CD14-positive monocyte (primary cell): ENCODE measurements at regions not wholly inside any gene's neighbourhood (a gene's known extent, or its start where the extent isn't known, plus 50 kb on each side); places are given as distances from the start of the nearest gene placed in this dataset.

Source experiments
- DNase-seq, 3 donors: peaks; one replicate each; pipeline ENCODE4 v3.0.0-alpha.2; 2011 to 2022
- H2AFZ ChIP-seq: 2 replicates; pipeline ENCODE4 v1.6.0; 2012; ENCODE audit warnings: mild to moderate bottlenecking, low read depth, low read length, inconsistent platforms; ENCODE audit not compliant: insufficient read depth, poor library complexity, severe bottlenecking
- H3K27ac ChIP-seq, 2 donors: 1 replicate in 1 of 2; 2 replicates in 1 of 2; pipeline ENCODE4 v1.5.1; 2012 to 2013; ENCODE audit warnings: low read length in 2 of 2, control low read depth in 1 of 2, inconsistent platforms in 1 of 2, low read depth in 1 of 2, mild to moderate bottlenecking in 1 of 2
- H3K27me3 ChIP-seq, 2 donors: one replicate each; pipeline versions ENCODE4 v1.6.0 to v1.6.1; 2011 to 2013; ENCODE audit warnings: low read length in 2 of 2; ENCODE audit not compliant: control insufficient read depth in 2 of 2, insufficient read depth in 2 of 2
- H3K36me3 ChIP-seq, 2 donors: replicated peaks in 1 of 2; 1 replicate in 1 of 2; 2 replicates in 1 of 2; pipeline versions ENCODE4 v1.5.1 to v1.6.1; 2012 to 2013; ENCODE audit warnings: low read length in 2 of 2, control low read depth in 1 of 2, inconsistent platforms in 1 of 2, mild to moderate bottlenecking in 1 of 2; ENCODE audit not compliant: insufficient read depth in 2 of 2, control insufficient read depth in 1 of 2
- H3K4me1 ChIP-seq, 2 donors: 1 replicate in 1 of 2; 2 replicates in 1 of 2; pipeline versions ENCODE4 v1.5.1 to v1.6.1; 2012 to 2013; ENCODE audit warnings: low read length in 2 of 2, control low read depth in 1 of 2, inconsistent platforms in 1 of 2, mild to moderate bottlenecking in 1 of 2, moderate library complexity in 1 of 2; ENCODE audit not compliant: insufficient read depth in 2 of 2, control insufficient read depth in 1 of 2
- H3K4me2 ChIP-seq: replicated peaks from 2 replicates; pipeline ENCODE3; 2012; ENCODE audit warnings: low read length, moderate library complexity, mild to moderate bottlenecking; ENCODE audit not compliant: poor library complexity, severe bottlenecking; ENCODE audit errors: extremely low read depth
- H3K4me3 ChIP-seq, 3 experiments: fragments of 200-600 bp in 1 of 3; sonication (generic) in 1 of 3; replicated peaks in 1 of 3; 1 replicate in 2 of 3; 2 replicates in 1 of 3; pipeline ENCODE4 v1.5.1; 2011 to 2013; ENCODE audit warnings: low read length in 3 of 3, mild to moderate bottlenecking in 3 of 3, control low read depth in 2 of 3, low read depth in 2 of 3, inconsistent platforms in 1 of 3, moderate library complexity in 1 of 3
- H3K79me2 ChIP-seq: 2 replicates; pipeline ENCODE4 v1.6.0; 2012; ENCODE audit warnings: mild to moderate bottlenecking, control low read depth, inconsistent platforms, low read length, moderate library complexity; ENCODE audit not compliant: insufficient read depth
- H3K9ac ChIP-seq: 2 replicates; pipeline ENCODE4 v1.6.0; 2017; ENCODE audit warnings: low read length, mild to moderate bottlenecking; ENCODE audit not compliant: insufficient read depth, poor library complexity, severe bottlenecking
- H3K9me3 ChIP-seq, 2 donors: replicated peaks in 1 of 2; 1 replicate in 1 of 2; 2 replicates in 1 of 2; pipeline versions ENCODE4 v1.5.1 to v1.6.1; 2012 to 2013; ENCODE audit warnings: low read length in 2 of 2, control low read depth in 1 of 2; ENCODE audit not compliant: control insufficient read depth in 1 of 2, insufficient read depth in 1 of 2
- H4K20me1 ChIP-seq: 2 replicates; pipeline ENCODE4 v1.6.0; 2012; ENCODE audit warnings: mild to moderate bottlenecking, low read length, control low read depth, moderate library complexity; ENCODE audit not compliant: insufficient read depth
- H3K27ac Mint-ChIP-seq, 7 donors: one replicate each; pipeline ENCODE4 v1.8.0; 2020; ENCODE audit warnings: mild to moderate bottlenecking in 7 of 7, mixed read lengths in 7 of 7, moderate library complexity in 6 of 7, inconsistent platforms in 2 of 7
- H3K27me3 Mint-ChIP-seq, 3 donors: one replicate each; pipeline ENCODE4 v1.8.0; 2021 to 2022; ENCODE audit warnings: low read depth in 3 of 3, mild to moderate bottlenecking in 3 of 3, mixed read lengths in 3 of 3, moderate library complexity in 3 of 3, inconsistent platforms in 1 of 3
- H3K36me3 Mint-ChIP-seq, 2 donors: one replicate each; pipeline ENCODE4 v1.8.0; 2020; ENCODE audit warnings: mixed read lengths in 2 of 2, inconsistent platforms in 1 of 2, mild to moderate bottlenecking in 1 of 2
- H3K4me1 Mint-ChIP-seq: one replicate; pipeline ENCODE4 v1.8.0; 2020; ENCODE audit warnings: mild to moderate bottlenecking, mixed read lengths
- H3K4me3 Mint-ChIP-seq, 2 donors: one replicate each; pipeline ENCODE4 v1.8.0; 2020; ENCODE audit warnings: mild to moderate bottlenecking in 2 of 2, mixed read lengths in 2 of 2, moderate library complexity in 1 of 2
- H3K9me3 Mint-ChIP-seq, 7 donors: one replicate each; pipeline ENCODE4 v1.8.0; 2020 to 2022; ENCODE audit warnings: mixed read lengths in 7 of 7, mild to moderate bottlenecking in 6 of 7, moderate library complexity in 6 of 7, inconsistent platforms in 2 of 7
- CTCF ChIP-seq: fragments of 200-600 bp; IDR thresholded peaks from one replicate; pipeline ENCODE4 v1.8.0; 2022; ENCODE audit warnings: antibody characterized with exemption, mild to moderate bottlenecking
- WGBS: methylation state at CpG from one replicate; pipeline ENCODE4 v1.1.5; 2013; ENCODE audit warnings: missing lambda C conversion rate; ENCODE audit not compliant: insufficient coverage; 5-methylcytosine and 5-hydroxymethylcytosine counted together
- intact Hi-C, 2 donors: fragments of 100-400 bp; cut with micrococcal nuclease; formaldehyde crosslinking; loops; one replicate each; pipeline versions ENCODE4 v1.15.0 to v1.15.1; 2023

GRCh38 chr4:156280686-156281085 lies 327.0 kb upstream of the CTSO start:
- H2AFZ ChIP-seq: no peak overlapping the region
- no peaks in the 10 kb centered on the region for H3K9me3 ChIP-seq
- H3K27me3 Mint-ChIP-seq: no peaks in the 10 kb centered on the region
- peaks cover 0 to 5% (median 3%) of the 10 kb centered on the region in 7 donors for H3K9me3 Mint-ChIP-seq
- WGBS: no CpG with 5 or more reads among the region's 3 CpGs
- H3K4me1 Mint-ChIP-seq: no peaks in the 10 kb centered on the region
- H4K20me1 ChIP-seq: no peaks in the 10 kb centered on the region
- H3K79me2 ChIP-seq: no peaks in the 10 kb centered on the region
- H3K27ac ChIP-seq: no peak overlapping the region
- no peak overlapping the region for H3K4me3 ChIP-seq
- H3K27ac Mint-ChIP-seq: no peak overlapping the region
- no peak for TF ChIP-seq CTCF
- H3K36me3 Mint-ChIP-seq: no peaks in the 10 kb centered on the region
- no peaks in the 10 kb centered on the region for H3K36me3 ChIP-seq
- no peak overlapping the region for H3K4me2 ChIP-seq
- H3K4me1 ChIP-seq: no peaks in the 10 kb centered on the region
- no peak overlapping the region for H3K4me3 Mint-ChIP-seq
- intact Hi-C loops: no loop called here
- DNase-seq: no peak
- H3K27me3 ChIP-seq: no peaks in the 10 kb centered on the region
- no peak overlapping the region for H3K9ac ChIP-seq

DNA sequence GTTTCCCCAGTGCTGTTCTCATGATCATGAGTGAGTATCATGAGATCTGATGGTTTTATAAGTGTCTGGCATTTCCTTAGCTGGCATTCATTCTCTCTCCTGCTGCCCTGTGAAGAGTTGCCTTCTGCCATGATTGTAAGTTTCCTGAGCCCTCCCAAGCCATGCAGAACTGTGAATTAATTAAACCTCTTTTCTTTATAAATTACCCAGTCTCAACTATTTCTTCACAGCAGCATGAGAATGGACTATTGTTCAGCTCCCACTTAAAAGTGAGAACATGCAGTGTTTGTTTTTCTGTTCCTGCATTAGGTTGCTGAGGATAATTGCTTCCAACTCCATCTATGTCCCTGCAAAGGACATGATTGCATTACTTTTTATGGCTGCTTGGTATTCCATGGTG lies 311.7 kb upstream of the CTSO start:
- no peak overlapping the region for H3K27ac Mint-ChIP-seq

More for the DNA sequence above, 311.7 kb upstream of the CTSO start:
- Mint-ChIP-seq H3K27me3 (no peaks in the 10 kb centered on the region), H3K36me3 (no peaks in the 10 kb centered on the region), H3K4me1 (no peaks in the 10 kb centered on the region), H3K9me3 (peaks cover 0 to 7% (median 2%) of the 10 kb centered on the region in 7 donors), H3K4me3 (no peak overlapping the region)
- Histone ChIP-seq H3K9ac (no peak overlapping the region), H3K4me2 (no peak overlapping the region), H3K79me2 (no peaks in the 10 kb centered on the region), H3K4me1 (no peaks in the 10 kb centered on the region), H3K27ac (no peak overlapping the region), H3K27me3 (no peaks in the 10 kb centered on the region), H4K20me1 (no peaks in the 10 kb centered on the region), H3K9me3 (no peaks in the 10 kb centered on the region), H3K4me3 (no peak overlapping the region), H3K36me3 (no peaks in the 10 kb centered on the region), H2AFZ (no peak overlapping the region)
- DNase-seq: no peak
- no peak for TF ChIP-seq CTCF
- intact Hi-C loops: no loop called here
